Esophagus squamous epithelium (tissue), 4 donors: ENCODE measurements at regions not wholly inside any gene's neighbourhood (a gene's known extent, or its start where the extent isn't known, plus 50 kb on each side); places are given as distances from the start of the nearest gene placed in this dataset.
"Not testable (repeated sequence)": the region's sequence is repeated elsewhere in the genome, so short reads cannot be mapped to it uniquely, and the experiment has no call there.

Experiments used
- POLR2A ChIP-seq, 4 donors: fragments of 450-650 bp; IDR thresholded peaks; one replicate each; pipeline ENCODE4 v1.6.1; 2017; ENCODE audit warnings: antibody characterized with exemption in 4 of 4, mild to moderate bottlenecking in 4 of 4, moderate library complexity in 3 of 4
- TF ChIP-seq, protein P1 (sequence below), 6 experiments: fragments of 450-650 bp in 4 of 6; fragments of 200-600 bp in 2 of 6; sonication (generic) in 2 of 6; IDR thresholded peaks; one replicate each; pipeline ENCODE4 v1.5.1; 2016 to 2019; ENCODE audit warnings: antibody characterized with exemption in 6 of 6, mild to moderate bottlenecking in 4 of 6, moderate library complexity in 4 of 6

DNA sequence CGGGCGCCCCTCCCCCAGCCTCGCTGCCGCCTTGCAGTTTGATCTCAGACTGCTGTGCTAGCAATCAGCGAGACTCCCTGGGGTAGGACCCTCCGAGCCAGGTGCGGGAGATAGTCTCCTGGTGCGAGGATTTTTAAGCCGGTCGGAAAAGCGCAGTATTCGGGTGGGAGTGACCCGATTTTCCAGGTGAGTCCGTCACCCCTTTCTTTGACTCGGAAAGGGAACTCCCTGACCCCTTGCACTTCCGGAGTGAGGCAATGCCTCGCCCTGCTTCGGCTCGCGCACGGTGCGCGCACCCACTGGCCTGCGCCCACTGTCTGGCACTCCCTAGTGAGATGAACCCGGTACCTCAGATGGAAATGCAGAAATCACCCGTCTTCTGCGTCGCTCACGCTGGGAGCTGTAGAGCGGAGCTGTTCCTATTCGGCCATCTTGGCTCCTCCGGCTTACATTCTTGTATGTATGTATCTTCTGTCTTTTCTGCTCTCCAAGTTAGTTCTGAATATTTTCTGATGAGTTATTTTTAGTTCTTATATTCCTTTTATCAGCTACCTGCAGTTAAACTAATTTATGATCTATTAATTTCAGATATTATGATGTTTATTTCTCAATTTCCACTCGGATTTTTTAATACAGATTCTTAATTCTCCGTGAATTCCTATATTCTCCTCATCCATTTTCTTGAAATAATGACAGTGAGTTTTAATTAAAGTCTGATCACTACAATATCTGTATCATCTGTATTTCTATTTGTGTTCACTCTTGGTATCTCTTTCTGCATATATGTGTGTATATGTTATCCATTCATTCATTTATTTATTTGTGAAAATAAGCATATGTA is 370.2 kb upstream of the GRM7 start:
- not testable (repeated sequence) for TF ChIP-seq POLR2A (IDR thresholded peaks at IDR 0.05)
- TF ChIP-seq, protein P1, sequence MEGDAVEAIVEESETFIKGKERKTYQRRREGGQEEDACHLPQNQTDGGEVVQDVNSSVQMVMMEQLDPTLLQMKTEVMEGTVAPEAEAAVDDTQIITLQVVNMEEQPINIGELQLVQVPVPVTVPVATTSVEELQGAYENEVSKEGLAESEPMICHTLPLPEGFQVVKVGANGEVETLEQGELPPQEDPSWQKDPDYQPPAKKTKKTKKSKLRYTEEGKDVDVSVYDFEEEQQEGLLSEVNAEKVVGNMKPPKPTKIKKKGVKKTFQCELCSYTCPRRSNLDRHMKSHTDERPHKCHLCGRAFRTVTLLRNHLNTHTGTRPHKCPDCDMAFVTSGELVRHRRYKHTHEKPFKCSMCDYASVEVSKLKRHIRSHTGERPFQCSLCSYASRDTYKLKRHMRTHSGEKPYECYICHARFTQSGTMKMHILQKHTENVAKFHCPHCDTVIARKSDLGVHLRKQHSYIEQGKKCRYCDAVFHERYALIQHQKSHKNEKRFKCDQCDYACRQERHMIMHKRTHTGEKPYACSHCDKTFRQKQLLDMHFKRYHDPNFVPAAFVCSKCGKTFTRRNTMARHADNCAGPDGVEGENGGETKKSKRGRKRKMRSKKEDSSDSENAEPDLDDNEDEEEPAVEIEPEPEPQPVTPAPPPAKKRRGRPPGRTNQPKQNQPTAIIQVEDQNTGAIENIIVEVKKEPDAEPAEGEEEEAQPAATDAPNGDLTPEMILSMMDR (IDR thresholded peaks at IDR 0.05), result not testable (repeated sequence)
